BE2C (cell line): ENCODE measurements at regions not wholly inside any gene's neighbourhood (a gene's known extent, or its start where the extent isn't known, plus 50 kb on each side); places are given as distances from the start of the nearest gene placed in this dataset.

Experiments used
- DNase-seq: peaks from one replicate; pipeline ENCODE4 v3.0.0-alpha.2; 2020
- H3K27me3 ChIP-seq: fragments of 250-450 bp; sonication (Bioruptor Pico); 2 replicates; pipeline ENCODE4 v1.5.1; 2020; ENCODE audit warnings: mild to moderate bottlenecking
- H3K36me3 ChIP-seq: fragments of 250-450 bp; sonication (Bioruptor Pico); 2 replicates; pipeline ENCODE4 v1.5.1; 2020; ENCODE audit warnings: mild to moderate bottlenecking
- H3K4me1 ChIP-seq: fragments of 250-450 bp; sonication (Bioruptor Pico); 2 replicates; pipeline ENCODE4 v1.5.1; 2020
- H3K4me3 ChIP-seq: 2 replicates; pipeline ENCODE4 v1.5.1; 2011; ENCODE audit warnings: low read depth, low read length
- H3K9me3 ChIP-seq: fragments of 250-450 bp; sonication (Bioruptor Pico); 2 replicates; pipeline ENCODE4 v1.5.1; 2020
- CTCF ChIP-seq: IDR thresholded peaks from 2 replicates; pipeline ENCODE4 v1.5.1; 2012; ENCODE audit warnings: mild to moderate bottlenecking, low read depth, low read length

- no peak for TF ChIP-seq CTCF
- Histone ChIP-seq H3K27me3 (no peaks in the 10 kb centered on the region), H3K4me3 (no peak overlapping the region), H3K36me3 (no peaks in the 10 kb centered on the region), H3K4me1 (no peaks in the 10 kb centered on the region), H3K9me3 (no peaks in the 10 kb centered on the region)
- no peak for DNase-seq
Measured at GRCh38 chr22:47310601-47311000, 548.2 kb downstream of the TBC1D22A start.

GRCh38 chr22:47309946-47310345 lies 547.5 kb downstream of the TBC1D22A start:
- Histone ChIP-seq H3K9me3 (no peaks in the 10 kb centered on the region), H3K4me1 (no peaks in the 10 kb centered on the region), H3K4me3 (no peak overlapping the region), H3K36me3 (no peaks in the 10 kb centered on the region), H3K27me3 (no peaks in the 10 kb centered on the region)
- no peak for DNase-seq
- no peak for TF ChIP-seq CTCF

GRCh38 chr22:47309476-47309875 lies 547.0 kb downstream of the TBC1D22A start:
- no peak for DNase-seq
- no peak for TF ChIP-seq CTCF
- Histone ChIP-seq H3K4me1 (no peaks in the 10 kb centered on the region), H3K27me3 (no peaks in the 10 kb centered on the region), H3K9me3 (no peaks in the 10 kb centered on the region), H3K36me3 (no peaks in the 10 kb centered on the region), H3K4me3 (no peak overlapping the region)

- Histone ChIP-seq H3K4me1 (no peaks in the 10 kb centered on the region), H3K9me3 (no peaks in the 10 kb centered on the region), H3K27me3 (no peaks in the 10 kb centered on the region), H3K4me3 (no peak overlapping the region), H3K36me3 (no peaks in the 10 kb centered on the region)
- TF ChIP-seq CTCF, result no peak
- DNase-seq, result no peak
Measured at GRCh38 chr22:47308886-47309285, 546.4 kb downstream of the TBC1D22A start.

GRCh38 chr22:47307822-47308221 lies 545.4 kb downstream of the TBC1D22A start:
- no peak for TF ChIP-seq CTCF

GRCh38 chr22:47307326-47307725 lies 544.9 kb downstream of the TBC1D22A start:
- no peak for TF ChIP-seq CTCF
- Histone ChIP-seq H3K9me3 (no peaks in the 10 kb centered on the region), H3K36me3 (no peaks in the 10 kb centered on the region), H3K4me3 (no peak overlapping the region), H3K4me1 (no peaks in the 10 kb centered on the region), H3K27me3 (no peaks in the 10 kb centered on the region)
- no peak for DNase-seq

More at GRCh38 chr22:47307822-47308221, 545.4 kb downstream of the TBC1D22A start:
- no peaks in the 10 kb centered on the region for H3K27me3 ChIP-seq
- no peaks in the 10 kb centered on the region for H3K4me1 ChIP-seq
- no peaks in the 10 kb centered on the region for H3K9me3 ChIP-seq
- no peak overlapping the region for H3K4me3 ChIP-seq
- H3K36me3 ChIP-seq, result no peaks in the 10 kb centered on the region
- DNase-seq, result no peak
